Activated B cell treated with CpG ODN at 0.5 μM for 24 hours (primary cell): ENCODE measurements at regions not wholly inside any gene's neighbourhood (a gene's known extent, or its start where the extent isn't known, plus 50 kb on each side); places are given as distances from the start of the nearest gene placed in this dataset.

Experiments
- ATAC-seq: fragments of 200-7000 bp; cut with Tn5 transposase; one replicate; pipeline ENCODE4 v1.10.0; 2021; ENCODE audit warnings: low read depth, mild to moderate bottlenecking, moderate library complexity
- CTCF ChIA-PET: fragments of 350-600 bp; sonication (Branson Sonifier 250); formaldehyde crosslinking; loops from one replicate; lab custom pipeline; 2021; ENCODE audit warnings: antibody characterized with exemption; lab: Charles Lee
- POLR2A ChIA-PET: fragments of 350-600 bp; sonication (Branson Sonifier 250); formaldehyde crosslinking; loops from one replicate; lab custom pipeline; 2021; ENCODE audit warnings: antibody characterized with exemption; lab: Charles Lee
- DNase-seq: peaks from one replicate; pipeline ENCODE4 v3.0.0; 2022
- H3K27ac Mint-ChIP-seq: one replicate; pipeline ENCODE4 v1.8.0; 2020; ENCODE audit warnings: mixed read lengths
- H3K27me3 Mint-ChIP-seq: one replicate; pipeline ENCODE4 v1.8.0; 2021; ENCODE audit warnings: mixed read lengths
- H3K36me3 Mint-ChIP-seq: one replicate; pipeline ENCODE4 v1.8.0; 2021; ENCODE audit warnings: low read depth, mixed read lengths
- H3K4me1 Mint-ChIP-seq: one replicate; pipeline ENCODE4 v1.8.0; 2021; ENCODE audit warnings: mixed read lengths
- H3K4me3 Mint-ChIP-seq: one replicate; pipeline ENCODE4 v1.8.0; 2020; ENCODE audit warnings: mild to moderate bottlenecking, mixed read lengths
- H3K9me3 Mint-ChIP-seq: one replicate; pipeline ENCODE4 v1.8.0; 2020; ENCODE audit warnings: mixed read lengths
- intact Hi-C: fragments of 100-400 bp; cut with micrococcal nuclease; formaldehyde crosslinking; loops from one replicate; pipeline ENCODE4 v1.15.1; 2024
- TF ChIP-seq, protein P1 (sequence below): fragments of 200-600 bp; IDR thresholded peaks from one replicate; pipeline ENCODE4 v1.8.0; 2022; ENCODE audit warnings: antibody characterized with exemption, mild to moderate bottlenecking

DNA sequence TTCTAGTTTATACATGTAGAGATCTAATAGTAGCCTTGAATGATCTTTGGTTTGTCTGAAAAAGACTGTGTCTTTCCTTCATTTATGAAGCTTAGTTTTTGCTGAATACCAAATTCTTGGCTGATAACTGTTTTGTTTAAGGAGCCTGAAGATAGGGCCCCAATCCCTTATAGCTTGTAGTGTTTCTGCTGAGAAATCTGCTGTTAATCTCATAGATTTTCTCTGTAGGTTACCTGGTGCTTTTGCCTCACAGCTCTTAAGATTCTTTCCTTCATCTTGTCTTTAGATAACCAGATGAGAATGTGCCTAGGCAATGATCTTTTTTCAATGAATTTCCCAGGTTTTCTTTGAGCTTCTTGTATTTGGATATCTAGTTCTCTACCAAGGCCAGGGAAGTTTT is 562.1 kb downstream of the XIRP2 start:
- Mint-ChIP-seq H3K27ac (no peak overlapping the region), H3K36me3 (no peaks in the 10 kb centered on the region), H3K27me3 (no peaks in the 10 kb centered on the region), H3K4me3 (no peak overlapping the region), H3K4me1 (no peaks in the 10 kb centered on the region), H3K9me3 (peaks cover 15% of the 10 kb centered on the region)
- CTCF ChIA-PET: no interaction called here
- ATAC-seq (no peak), DNase-seq (no peak)
- TF ChIP-seq, protein P1, sequence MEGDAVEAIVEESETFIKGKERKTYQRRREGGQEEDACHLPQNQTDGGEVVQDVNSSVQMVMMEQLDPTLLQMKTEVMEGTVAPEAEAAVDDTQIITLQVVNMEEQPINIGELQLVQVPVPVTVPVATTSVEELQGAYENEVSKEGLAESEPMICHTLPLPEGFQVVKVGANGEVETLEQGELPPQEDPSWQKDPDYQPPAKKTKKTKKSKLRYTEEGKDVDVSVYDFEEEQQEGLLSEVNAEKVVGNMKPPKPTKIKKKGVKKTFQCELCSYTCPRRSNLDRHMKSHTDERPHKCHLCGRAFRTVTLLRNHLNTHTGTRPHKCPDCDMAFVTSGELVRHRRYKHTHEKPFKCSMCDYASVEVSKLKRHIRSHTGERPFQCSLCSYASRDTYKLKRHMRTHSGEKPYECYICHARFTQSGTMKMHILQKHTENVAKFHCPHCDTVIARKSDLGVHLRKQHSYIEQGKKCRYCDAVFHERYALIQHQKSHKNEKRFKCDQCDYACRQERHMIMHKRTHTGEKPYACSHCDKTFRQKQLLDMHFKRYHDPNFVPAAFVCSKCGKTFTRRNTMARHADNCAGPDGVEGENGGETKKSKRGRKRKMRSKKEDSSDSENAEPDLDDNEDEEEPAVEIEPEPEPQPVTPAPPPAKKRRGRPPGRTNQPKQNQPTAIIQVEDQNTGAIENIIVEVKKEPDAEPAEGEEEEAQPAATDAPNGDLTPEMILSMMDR: no peak
- POLR2A ChIA-PET: no interaction called here
- intact Hi-C loops: no loop called here

DNA sequence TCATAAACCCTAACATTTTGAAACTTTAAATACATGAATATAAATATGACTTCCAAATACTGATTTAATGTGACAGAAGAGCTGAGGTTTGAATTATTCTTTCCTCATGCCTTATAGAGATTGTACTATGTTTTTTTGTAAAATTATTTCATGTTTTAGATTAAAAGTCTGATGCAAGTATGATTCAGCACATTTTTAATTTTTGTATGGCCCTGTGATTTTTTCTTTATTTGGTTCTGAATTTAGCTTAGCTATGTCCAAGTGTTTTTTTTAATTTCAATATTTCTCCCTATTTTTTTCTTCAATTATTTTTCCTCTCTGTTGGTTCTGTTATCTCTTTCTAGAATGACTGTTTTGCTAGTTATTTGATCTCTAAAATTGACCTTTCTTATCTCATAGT is 552.1 kb downstream of the XIRP2 start:
- H3K27me3 Mint-ChIP-seq: no peaks in the 10 kb centered on the region
- ChIA-PET CTCF (no interaction called here), POLR2A (no interaction called here)

DNA sequence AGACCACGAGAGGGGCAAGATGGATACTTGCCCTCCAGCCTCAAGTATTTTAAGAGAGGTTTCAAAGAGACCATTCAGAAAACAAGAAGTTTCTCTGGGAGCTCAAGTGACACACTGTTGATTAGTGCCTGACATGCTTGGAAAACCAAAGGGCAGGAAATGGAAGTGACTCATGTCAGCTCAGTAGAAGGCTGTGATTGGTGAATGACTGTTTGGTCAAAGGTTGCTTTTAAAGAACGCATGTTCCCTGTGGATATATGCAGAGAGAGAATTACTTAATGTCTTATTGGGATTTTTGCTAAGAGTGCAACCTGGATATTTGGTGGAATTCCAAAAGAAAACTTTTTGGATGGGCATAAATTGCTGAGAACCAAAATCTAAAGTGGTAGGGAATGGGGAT is 549.9 kb downstream of the XIRP2 start:
- ATAC-seq (no peak), DNase-seq (no peak)
- Mint-ChIP-seq H3K4me1 (no peaks in the 10 kb centered on the region), H3K9me3 (peaks cover 2% of the 10 kb centered on the region), H3K4me3 (no peak overlapping the region), H3K36me3 (no peaks in the 10 kb centered on the region), H3K27me3 (no peaks in the 10 kb centered on the region), H3K27ac (no peak overlapping the region)
- TF ChIP-seq, protein P1: no peak
- ChIA-PET CTCF (no interaction called here), POLR2A (no interaction called here)
- intact Hi-C loops: no loop called here

More for the DNA sequence above, 552.1 kb downstream of the XIRP2 start:
- ATAC-seq: no peak
- H3K9me3 Mint-ChIP-seq: peaks cover 2% of the 10 kb centered on the region
- intact Hi-C loops: no loop called here
- DNase-seq: no peak
- no peaks in the 10 kb centered on the region for H3K36me3 Mint-ChIP-seq
- TF ChIP-seq, protein P1: no peak
- no peak overlapping the region for H3K27ac Mint-ChIP-seq
- H3K4me1 Mint-ChIP-seq: no peaks in the 10 kb centered on the region
- H3K4me3 Mint-ChIP-seq: no peak overlapping the region

DNA sequence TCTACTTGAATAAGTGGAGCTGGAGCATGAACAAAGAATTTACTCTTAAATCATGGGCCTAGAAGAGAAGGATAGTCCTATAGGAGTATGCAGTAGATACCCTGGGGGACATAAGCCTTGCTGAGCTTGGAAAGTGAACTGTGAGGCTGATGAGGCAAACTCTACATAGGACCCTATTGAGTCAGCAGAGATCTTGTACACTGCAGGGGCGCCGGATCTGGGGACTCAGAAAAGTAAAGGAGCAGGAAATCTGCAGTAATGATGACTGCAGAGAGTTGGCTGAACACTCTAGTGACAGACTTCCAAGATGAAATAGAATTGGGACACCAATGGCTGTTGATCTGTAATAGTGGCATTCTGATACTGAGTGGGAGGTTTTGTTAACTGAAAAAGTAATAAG is 543.7 kb downstream of the XIRP2 start:
- Mint-ChIP-seq H3K9me3 (peaks cover 2% of the 10 kb centered on the region), H3K27ac (no peak overlapping the region), H3K4me3 (no peak overlapping the region), H3K4me1 (no peaks in the 10 kb centered on the region), H3K27me3 (no peaks in the 10 kb centered on the region), H3K36me3 (no peaks in the 10 kb centered on the region)
- no peak for ATAC-seq
- DNase-seq: no peak
- ChIA-PET CTCF (no interaction called here), POLR2A (no interaction called here)
- TF ChIP-seq, protein P1: no peak
- intact Hi-C loops: no loop called here

DNA sequence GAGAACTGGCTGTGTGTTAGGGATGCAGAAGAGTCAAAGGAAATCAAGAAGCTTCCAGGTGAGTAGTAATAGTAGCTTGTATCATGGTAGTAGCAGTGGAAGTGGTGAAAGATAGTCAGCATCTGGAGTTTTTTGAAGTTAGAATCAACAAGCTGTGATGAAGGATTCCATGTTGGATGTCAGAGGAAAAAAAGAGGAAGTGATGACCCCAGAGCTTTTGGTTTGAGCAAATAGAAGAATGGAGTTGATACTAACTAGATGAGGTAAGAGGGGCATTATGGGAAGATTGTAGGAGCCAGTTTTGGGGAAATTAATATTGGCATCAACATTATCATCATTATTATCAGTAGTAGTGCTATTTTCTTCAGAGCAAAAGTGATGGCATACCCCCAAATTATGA is 542.2 kb downstream of the XIRP2 start:
- intact Hi-C loops: no loop called here
- ChIA-PET CTCF (no interaction called here), POLR2A (no interaction called here)
- TF ChIP-seq, protein P1: no peak
- ATAC-seq (no peak), DNase-seq (no peak)
- H3K36me3 Mint-ChIP-seq: no peaks in the 10 kb centered on the region
- H3K4me3 Mint-ChIP-seq: no peak overlapping the region
- H3K27me3 Mint-ChIP-seq: no peaks in the 10 kb centered on the region
- no peak overlapping the region for H3K27ac Mint-ChIP-seq
- H3K9me3 Mint-ChIP-seq: no peaks in the 10 kb centered on the region
- H3K4me1 Mint-ChIP-seq: no peaks in the 10 kb centered on the region
